ENCODE measurements at regions not wholly inside any gene's neighbourhood (a gene's known extent, or its start where the extent isn't known, plus 50 kb on each side); places are given as distances from the start of the nearest gene placed in this dataset.

DNA sequence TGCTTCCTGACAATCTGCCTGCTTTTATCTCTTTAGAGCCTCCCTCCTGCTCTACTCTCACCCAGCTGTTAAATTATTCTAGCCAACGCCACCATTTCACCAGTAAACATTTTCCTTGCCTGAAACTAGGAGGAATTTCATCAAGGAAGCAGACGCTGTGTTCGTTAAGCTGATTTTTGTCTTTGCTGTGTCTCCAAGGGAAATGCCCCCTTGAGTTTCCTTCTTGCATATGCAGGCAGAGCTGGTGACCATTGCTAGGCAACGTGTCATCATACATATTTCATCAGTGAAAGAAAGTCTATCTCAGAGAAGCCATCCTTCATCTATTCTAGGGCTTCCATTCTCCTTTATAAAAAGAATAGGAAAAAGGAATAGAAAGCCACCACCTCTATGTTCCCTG is 87.0 kb upstream of the ST8SIA2 start:
- POLR2A ChIA-PET: no interaction called here
- CTCF ChIA-PET: interaction anchor here (1.1 kb wide), 1 partner anchor 76 kb away, joined by 4 read pairs; no protein-coding TSS in a partner anchor

GRCh38 chr15:92315144-92315543 is 78.5 kb upstream of the ST8SIA2 start:
- DNase-seq (ENCODE audit: extremely low spot score): no peak
- no peak for TF ChIP-seq L3MBTL2 (conservative IDR thresholded peaks at IDR 0.05)
- no peak for TF ChIP-seq BHLHE40 (IDR thresholded peaks at IDR 0.05; ENCODE audit: borderline replicate concordance)
- no peak for TF ChIP-seq ZNF384 (IDR thresholded peaks at IDR 0.05)
- no peak for TF ChIP-seq SUZ12 (IDR thresholded peaks at IDR 0.05)
- TF ChIP-seq FOXA1 (IDR thresholded peaks at IDR 0.05): no peak
- no peak for TF ChIP-seq ELF4 (IDR thresholded peaks at IDR 0.05)
- TF ChIP-seq ARNT (IDR thresholded peaks at IDR 0.05): no peak
- no peak for TF ChIP-seq TARDBP (IDR thresholded peaks at IDR 0.05)
- no peak for TF ChIP-seq SP1 (IDR thresholded peaks at IDR 0.05)
- TF ChIP-seq PKNOX1 (IDR thresholded peaks at IDR 0.05): no peak
- TF ChIP-seq HDGF (IDR thresholded peaks at IDR 0.05; ENCODE audit: borderline replicate concordance): no peak
- no peak for TF ChIP-seq FOXM1 (IDR thresholded peaks at IDR 0.05; ENCODE audit: borderline replicate concordance)
- TF ChIP-seq NFRKB (IDR thresholded peaks at IDR 0.05): no peak
- no peak for TF ChIP-seq LEF1 (IDR thresholded peaks at IDR 0.05; ENCODE audit: borderline replicate concordance)
- no peak for TF ChIP-seq CTBP1 (IDR thresholded peaks at IDR 0.05; ENCODE audit: borderline replicate concordance)
- no peak for TF ChIP-seq FOXK2 (IDR thresholded peaks at IDR 0.05)
- ChIA-PET CTCF (no interaction called here), POLR2A (no interaction called here)

More for the DNA sequence above, 87.0 kb upstream of the ST8SIA2 start:
- peak; percentile 54 for DNase-seq (ENCODE audit: extremely low spot score)
- TF ChIP-seq ELF4 (IDR thresholded peaks at IDR 0.05) (no peak), BHLHE40 (IDR thresholded peaks at IDR 0.05; ENCODE audit: borderline replicate concordance) (no peak), FOXK2 (IDR thresholded peaks at IDR 0.05) (no peak), SUZ12 (IDR thresholded peaks at IDR 0.05) (no peak), L3MBTL2 (conservative IDR thresholded peaks at IDR 0.05) (no peak), PKNOX1 (IDR thresholded peaks at IDR 0.05) (no peak), FOXA1 (IDR thresholded peaks at IDR 0.05) (no peak), FOXM1 (IDR thresholded peaks at IDR 0.05; ENCODE audit: borderline replicate concordance) (no peak), LEF1 (IDR thresholded peaks at IDR 0.05; ENCODE audit: borderline replicate concordance) (no peak), SP1 (IDR thresholded peaks at IDR 0.05) (no peak), HDGF (IDR thresholded peaks at IDR 0.05; ENCODE audit: borderline replicate concordance) (no peak), NFRKB (IDR thresholded peaks at IDR 0.05) (no peak), CTBP1 (IDR thresholded peaks at IDR 0.05; ENCODE audit: borderline replicate concordance) (no peak), ARNT (IDR thresholded peaks at IDR 0.05) (no peak), TARDBP (IDR thresholded peaks at IDR 0.05) (no peak), ZNF384 (IDR thresholded peaks at IDR 0.05) (no peak)

DNA sequence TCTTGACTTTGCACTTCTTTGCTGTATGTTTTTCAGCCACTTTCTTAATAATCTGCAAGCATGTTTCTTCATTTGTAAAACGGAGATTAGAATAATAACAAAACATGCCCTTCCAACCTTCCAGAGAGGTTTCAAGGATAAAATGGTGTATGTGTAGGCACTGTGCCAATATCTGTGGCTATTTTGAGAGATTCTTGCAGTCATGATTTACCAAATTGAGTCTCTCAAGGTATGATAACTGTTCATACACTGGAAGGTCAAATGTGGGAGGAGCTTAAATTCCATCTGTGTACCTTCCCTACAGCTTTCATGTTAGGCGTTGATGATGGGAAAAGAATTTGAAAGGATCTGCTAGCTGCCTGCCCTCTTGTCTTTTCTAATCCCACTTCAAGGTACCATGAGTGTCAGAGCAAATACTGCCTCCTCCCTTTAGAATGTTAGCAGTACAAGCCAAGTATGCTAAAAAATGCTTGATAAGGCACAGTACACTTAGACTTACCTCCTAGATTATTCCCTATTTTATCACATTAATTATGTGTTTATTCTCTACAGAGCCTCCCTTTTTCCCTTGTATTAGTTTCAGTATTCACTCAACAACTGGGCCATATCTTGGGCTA is 78.0 kb upstream of the ST8SIA2 start:
- ChIA-PET POLR2A (no interaction called here), CTCF (no interaction called here)
- TF ChIP-seq NFRKB (IDR thresholded peaks at IDR 0.05) (no peak), SUZ12 (IDR thresholded peaks at IDR 0.05) (no peak), FOXM1 (IDR thresholded peaks at IDR 0.05; ENCODE audit: borderline replicate concordance) (no peak), ELF4 (IDR thresholded peaks at IDR 0.05) (no peak), LEF1 (IDR thresholded peaks at IDR 0.05; ENCODE audit: borderline replicate concordance) (no peak), L3MBTL2 (conservative IDR thresholded peaks at IDR 0.05) (no peak), ARNT (IDR thresholded peaks at IDR 0.05) (no peak), FOXA1 (IDR thresholded peaks at IDR 0.05) (no peak), BHLHE40 (IDR thresholded peaks at IDR 0.05; ENCODE audit: borderline replicate concordance) (no peak)
- no peak for DNase-seq (ENCODE audit: extremely low spot score)

- ChIA-PET CTCF (no interaction called here), POLR2A (no interaction called here)
- DNase-seq (ENCODE audit: extremely low spot score): no peak
- TF ChIP-seq L3MBTL2 (conservative IDR thresholded peaks at IDR 0.05): no peak
- TF ChIP-seq FOXM1 (IDR thresholded peaks at IDR 0.05; ENCODE audit: borderline replicate concordance): no peak
- TF ChIP-seq NFRKB (IDR thresholded peaks at IDR 0.05): no peak
- TF ChIP-seq SUZ12 (IDR thresholded peaks at IDR 0.05): no peak
- TF ChIP-seq PKNOX1 (IDR thresholded peaks at IDR 0.05): no peak
- TF ChIP-seq ELF4 (IDR thresholded peaks at IDR 0.05): no peak
- no peak for TF ChIP-seq BHLHE40 (IDR thresholded peaks at IDR 0.05; ENCODE audit: borderline replicate concordance)
- TF ChIP-seq TARDBP (IDR thresholded peaks at IDR 0.05): no peak
- no peak for TF ChIP-seq FOXK2 (IDR thresholded peaks at IDR 0.05)
- no peak for TF ChIP-seq FOXA1 (IDR thresholded peaks at IDR 0.05)
- no peak for TF ChIP-seq ARNT (IDR thresholded peaks at IDR 0.05)
- no peak for TF ChIP-seq HDGF (IDR thresholded peaks at IDR 0.05; ENCODE audit: borderline replicate concordance)
- TF ChIP-seq ZNF384 (IDR thresholded peaks at IDR 0.05): no peak
- TF ChIP-seq CTBP1 (IDR thresholded peaks at IDR 0.05; ENCODE audit: borderline replicate concordance): no peak
- TF ChIP-seq LEF1 (IDR thresholded peaks at IDR 0.05; ENCODE audit: borderline replicate concordance): no peak
- TF ChIP-seq SP1 (IDR thresholded peaks at IDR 0.05): no peak
Measured at GRCh38 chr15:92316586-92317295, 76.9 kb upstream of the ST8SIA2 start.

DNA sequence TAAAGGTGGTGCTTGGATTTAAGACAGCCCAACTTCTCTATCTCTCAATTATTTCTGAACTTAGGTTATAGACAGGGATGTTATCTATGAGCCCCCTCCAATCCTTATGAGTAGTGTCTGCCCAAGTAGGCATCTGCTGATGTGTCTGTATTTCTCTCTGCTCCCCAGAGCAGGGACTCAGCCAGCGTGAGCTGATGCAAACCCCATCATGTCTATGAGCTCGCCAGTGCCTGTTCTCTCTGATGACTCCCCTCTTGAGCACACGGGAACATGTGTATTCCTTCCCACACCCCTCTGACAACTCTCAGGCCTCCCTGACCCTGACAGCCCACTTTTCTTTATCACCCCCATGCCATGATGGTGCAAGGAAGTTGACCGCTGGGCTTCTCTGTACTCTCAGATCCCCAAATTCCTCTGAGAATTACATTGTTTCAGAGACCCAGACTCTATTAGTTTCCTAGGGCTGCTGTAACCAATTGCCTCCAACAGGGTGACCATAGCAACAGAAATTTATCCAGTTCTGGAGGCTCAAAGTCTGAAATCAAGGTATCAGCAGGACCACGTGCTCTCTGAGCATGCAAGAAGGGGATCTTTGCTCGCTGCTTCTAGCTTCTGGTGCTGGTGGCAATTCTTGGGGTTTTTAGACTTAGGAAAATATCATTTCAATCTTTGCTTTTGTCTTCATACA is 73.5 kb upstream of the ST8SIA2 start:
- TF ChIP-seq ZNF384 (IDR thresholded peaks at IDR 0.05): no peak
- TF ChIP-seq LEF1 (IDR thresholded peaks at IDR 0.05; ENCODE audit: borderline replicate concordance): no peak
- no peak for TF ChIP-seq FOXM1 (IDR thresholded peaks at IDR 0.05; ENCODE audit: borderline replicate concordance)
- TF ChIP-seq ELF4 (IDR thresholded peaks at IDR 0.05): no peak
- no peak for TF ChIP-seq PKNOX1 (IDR thresholded peaks at IDR 0.05)
- TF ChIP-seq NFRKB (IDR thresholded peaks at IDR 0.05): no peak
- ChIA-PET CTCF (no interaction called here), POLR2A (no interaction called here)
- no peak for DNase-seq (ENCODE audit: extremely low spot score)

Data from HEK293T (cell line).